MG63 (cell line): ENCODE measurements at regions not wholly inside any gene's neighbourhood (a gene's known extent, or its start where the extent isn't known, plus 50 kb on each side); places are given as distances from the start of the nearest gene placed in this dataset.
"Not testable (repeated sequence)": the region's sequence is repeated elsewhere in the genome, so short reads cannot be mapped to it uniquely, and the experiment has no call there.

ENCODE experiments used
- DNase-seq: peaks from one replicate; pipeline ENCODE4 v3.0.0-alpha.2; 2020
- H3K27me3 ChIP-seq: fragments of 250-450 bp; sonication (Bioruptor Pico); 2 replicates; pipeline ENCODE4 v1.5.1; 2020; ENCODE audit warnings: mild to moderate bottlenecking, moderate library complexity
- H3K36me3 ChIP-seq: fragments of 250-450 bp; sonication (Bioruptor Pico); 2 replicates; pipeline ENCODE4 v1.5.1; 2020; ENCODE audit warnings: mild to moderate bottlenecking, moderate library complexity
- H3K4me3 ChIP-seq: fragments of 250-450 bp; sonication (Bioruptor Pico); 2 replicates; pipeline ENCODE4 v1.5.1; 2020; ENCODE audit warnings: mild to moderate bottlenecking, moderate library complexity
- H3K9me3 ChIP-seq: fragments of 250-450 bp; sonication (Bioruptor Pico); 2 replicates; pipeline ENCODE4 v1.5.1; 2020; ENCODE audit warnings: mild to moderate bottlenecking, moderate library complexity

DNA sequence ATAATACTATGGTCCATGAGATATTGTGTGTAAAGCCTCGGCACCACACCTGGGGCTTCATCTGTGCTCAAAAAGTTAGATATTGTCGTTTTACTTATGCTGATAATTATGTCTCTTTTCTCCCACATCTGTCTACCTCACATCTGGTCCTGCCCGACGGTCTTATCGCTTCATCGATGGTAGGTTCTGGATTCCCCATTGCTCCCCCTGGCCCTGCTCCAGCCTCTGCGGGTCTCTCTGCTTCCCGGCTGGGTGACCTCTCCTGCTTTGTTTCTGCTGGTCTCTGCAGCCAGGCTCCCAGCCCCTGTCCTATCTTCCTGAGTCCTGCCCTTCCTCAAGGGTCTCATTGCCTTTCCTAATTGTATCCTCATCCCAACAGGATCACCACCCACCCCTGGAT is 294.2 kb downstream of the NDUFA10 start:
- H3K9me3 ChIP-seq: no peaks in the 10 kb centered on the region
- DNase-seq: no peak

DNA sequence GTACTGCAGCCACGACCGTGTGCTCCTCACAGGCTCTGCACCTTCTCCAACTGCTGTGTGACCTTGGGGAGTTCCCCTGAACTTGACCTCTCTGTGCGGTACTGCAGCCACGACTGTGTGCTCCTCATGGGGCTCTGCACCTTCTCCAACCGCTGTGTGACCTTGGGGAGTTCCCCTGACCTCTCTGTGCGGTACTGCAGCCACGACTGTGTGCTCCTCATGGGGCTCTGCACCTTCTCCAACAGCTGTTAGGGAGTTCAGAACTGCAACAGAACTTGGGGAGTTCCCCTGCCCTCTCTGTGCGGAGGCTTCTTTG is 294.6 kb downstream of the NDUFA10 start:
- DNase-seq, H3K4me3 ChIP-seq, H3K9me3 ChIP-seq, H3K36me3 ChIP-seq, H3K27me3 ChIP-seq: not testable (repeated sequence)

More for the DNA sequence above, 294.2 kb downstream of the NDUFA10 start:
- H3K36me3 ChIP-seq: no peaks in the 10 kb centered on the region
- no peak overlapping the region for H3K4me3 ChIP-seq
- H3K27me3 ChIP-seq: no peaks in the 10 kb centered on the region

DNA sequence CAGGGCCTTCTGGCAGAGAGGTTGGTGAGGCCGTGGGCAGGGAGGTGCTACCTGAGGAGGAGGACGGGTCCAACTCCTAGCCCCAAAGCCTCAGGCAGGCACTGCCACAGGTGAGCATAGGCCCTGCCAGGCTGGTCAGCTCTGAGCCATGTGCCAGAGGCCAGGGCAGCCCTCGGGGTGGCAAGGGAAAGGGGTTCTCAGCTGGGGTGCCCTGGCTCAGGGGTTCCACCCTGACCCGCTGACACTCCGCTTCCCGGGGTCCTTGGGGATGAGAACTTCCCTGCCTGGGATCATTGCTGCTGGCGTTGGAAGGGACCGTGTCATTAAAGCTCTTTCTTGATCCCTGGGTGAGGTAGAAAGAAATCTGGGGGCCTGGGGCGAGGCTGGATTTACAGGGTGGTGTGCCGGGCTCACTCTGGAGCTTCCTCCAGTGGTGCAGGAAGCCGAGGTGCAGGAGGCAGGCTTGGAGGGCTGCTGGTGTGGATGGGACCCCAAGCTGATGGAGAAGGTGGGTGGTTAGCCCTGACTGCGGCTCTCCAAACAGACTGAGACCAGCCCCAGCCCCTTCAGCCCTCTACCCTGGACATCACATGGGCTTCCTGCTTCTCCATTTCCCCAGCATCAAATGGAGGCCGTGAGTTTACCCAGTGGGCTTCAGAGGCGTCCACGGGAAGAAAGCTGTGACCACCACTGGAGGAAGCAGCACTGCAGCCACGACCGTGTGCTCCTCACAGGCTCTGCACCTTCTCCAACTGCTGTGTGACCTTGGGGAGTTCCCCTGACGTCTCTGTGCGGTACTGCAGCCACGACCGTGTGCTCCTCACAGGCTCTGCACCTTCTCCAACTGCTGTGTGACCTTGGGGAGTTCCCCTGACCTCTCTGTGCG is 295.2 kb downstream of the NDUFA10 start:
- no peaks in the 10 kb centered on the region for H3K9me3 ChIP-seq
- DNase-seq: no peak

DNA sequence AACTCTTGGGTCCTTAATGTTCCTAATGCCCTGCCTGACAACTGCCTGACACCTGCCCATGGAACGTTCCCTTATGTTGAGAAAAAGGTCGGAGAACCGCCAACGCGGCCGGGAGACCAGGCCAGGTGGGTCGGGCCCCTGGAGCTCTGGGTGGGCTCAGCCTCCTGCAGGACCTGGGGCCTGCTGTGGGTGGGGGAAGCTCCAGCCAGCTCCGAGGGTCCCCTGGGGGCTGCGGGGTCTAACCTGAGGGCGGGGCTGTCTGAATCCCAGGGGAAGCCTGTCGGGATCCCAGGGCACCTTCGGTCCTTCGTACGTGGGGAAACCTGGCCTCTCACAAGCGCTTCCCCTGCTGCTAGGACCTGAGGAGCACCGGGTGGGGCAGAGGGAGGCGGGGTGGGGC is 296.0 kb downstream of the NDUFA10 start:
- no peak for DNase-seq
- Histone ChIP-seq H3K9me3 (no peaks in the 10 kb centered on the region), H3K36me3 (no peaks in the 10 kb centered on the region), H3K4me3 (no peak overlapping the region), H3K27me3 (no peaks in the 10 kb centered on the region)

More for the DNA sequence above, 295.2 kb downstream of the NDUFA10 start:
- Histone ChIP-seq H3K36me3 (no peaks in the 10 kb centered on the region), H3K27me3 (no peaks in the 10 kb centered on the region), H3K4me3 (no peak overlapping the region)

DNA sequence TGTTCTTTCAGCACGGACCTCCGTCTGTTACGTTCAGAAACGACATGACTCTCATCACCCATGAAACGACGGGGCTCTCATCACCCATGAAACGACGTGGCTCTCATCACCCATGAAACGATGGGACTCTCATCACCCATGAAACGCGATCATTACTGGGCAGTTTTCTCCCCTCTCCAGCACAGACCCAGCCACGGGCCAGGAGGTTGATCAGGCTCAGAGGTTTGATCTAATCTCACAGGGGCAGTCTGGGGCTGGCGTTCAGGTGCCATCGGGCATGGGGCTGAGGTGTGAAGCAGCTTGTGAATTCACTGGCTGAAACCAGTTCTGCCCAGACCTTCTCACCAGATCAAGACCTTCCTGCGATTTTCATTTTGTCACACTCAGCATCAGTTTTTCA is 296.4 kb downstream of the NDUFA10 start:
- H3K9me3 ChIP-seq: no peaks in the 10 kb centered on the region
- no peaks in the 10 kb centered on the region for H3K36me3 ChIP-seq
- H3K4me3 ChIP-seq: no peak overlapping the region
- no peak for DNase-seq
- no peaks in the 10 kb centered on the region for H3K27me3 ChIP-seq

DNA sequence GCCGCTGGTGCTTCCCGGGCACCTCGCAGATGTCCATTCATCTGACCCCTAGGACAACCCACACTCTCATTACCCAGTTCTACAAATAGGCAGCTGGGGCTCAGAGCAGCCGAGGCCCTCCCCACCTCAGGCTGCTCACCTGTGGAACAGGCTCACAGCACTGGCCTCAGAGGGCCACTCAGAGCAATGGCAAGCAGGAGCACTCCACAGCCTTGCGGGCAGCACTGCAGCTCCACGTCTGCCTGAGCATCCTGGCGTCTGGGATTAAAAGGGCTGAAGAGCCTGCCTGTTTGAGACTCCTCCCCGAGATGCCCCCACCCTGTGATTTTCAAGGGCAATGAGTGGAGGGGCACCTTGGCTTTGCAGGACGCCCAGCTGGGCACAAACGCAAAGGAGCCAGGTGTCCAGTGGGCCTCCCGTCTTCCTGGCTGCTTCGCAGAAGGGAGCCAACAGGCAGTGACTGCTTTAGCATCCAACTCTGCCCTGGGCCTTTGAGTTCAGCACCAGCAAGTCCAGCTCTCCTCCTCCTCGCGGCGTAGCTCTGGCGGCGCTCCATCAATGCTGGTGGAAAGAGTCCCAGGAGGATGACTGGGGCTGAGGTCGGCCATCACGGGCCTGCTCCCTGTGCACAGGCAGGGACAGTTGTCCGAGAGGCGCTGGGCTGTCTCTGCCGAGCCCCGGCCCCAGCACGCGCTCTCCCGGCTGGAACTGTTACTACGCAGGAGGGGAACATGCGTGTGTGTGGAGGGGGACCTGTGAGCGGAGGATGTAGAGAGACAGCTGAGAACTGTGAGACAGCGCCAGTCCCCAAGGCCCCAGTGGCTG is 297.2 kb downstream of the NDUFA10 start:
- DNase-seq: no peak
- H3K9me3 ChIP-seq: no peaks in the 10 kb centered on the region
- H3K4me3 ChIP-seq: no peak overlapping the region

DNA sequence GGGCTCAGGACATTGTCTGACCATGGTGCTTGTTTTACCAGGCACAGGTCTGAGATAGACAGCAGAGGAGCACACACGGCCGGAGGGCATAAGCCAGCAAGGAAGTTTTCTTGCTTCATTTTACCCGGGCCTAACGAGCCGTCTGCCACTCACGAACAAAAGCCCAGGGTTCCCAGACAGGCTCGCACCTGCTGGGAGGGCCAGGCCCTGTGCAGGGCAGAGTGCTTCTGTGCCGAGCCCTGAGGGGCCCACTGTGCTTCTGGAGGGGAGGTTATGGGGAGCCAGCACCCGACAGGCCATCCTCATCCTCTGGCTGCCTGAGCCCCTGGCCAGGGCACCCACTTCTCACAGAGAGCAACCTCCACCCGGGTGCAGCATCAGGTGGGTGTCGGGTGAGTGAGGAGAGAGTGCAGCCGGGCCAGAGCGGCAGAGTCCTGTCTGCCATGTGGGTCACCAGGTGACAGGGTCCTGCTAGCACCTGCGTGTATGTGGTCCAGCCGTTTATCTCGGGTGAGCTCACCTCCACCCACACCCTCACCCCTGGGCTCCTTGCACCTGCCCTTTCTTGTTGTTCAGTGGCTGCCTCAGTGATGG is 297.9 kb downstream of the NDUFA10 start:
- H3K4me3 ChIP-seq: no peak overlapping the region
- H3K36me3 ChIP-seq: no peaks in the 10 kb centered on the region
- H3K27me3 ChIP-seq: no peaks in the 10 kb centered on the region
- no peaks in the 10 kb centered on the region for H3K9me3 ChIP-seq
- DNase-seq: no peak

More for the DNA sequence above, 297.2 kb downstream of the NDUFA10 start:
- Histone ChIP-seq H3K27me3 (no peaks in the 10 kb centered on the region), H3K36me3 (no peaks in the 10 kb centered on the region)

DNA sequence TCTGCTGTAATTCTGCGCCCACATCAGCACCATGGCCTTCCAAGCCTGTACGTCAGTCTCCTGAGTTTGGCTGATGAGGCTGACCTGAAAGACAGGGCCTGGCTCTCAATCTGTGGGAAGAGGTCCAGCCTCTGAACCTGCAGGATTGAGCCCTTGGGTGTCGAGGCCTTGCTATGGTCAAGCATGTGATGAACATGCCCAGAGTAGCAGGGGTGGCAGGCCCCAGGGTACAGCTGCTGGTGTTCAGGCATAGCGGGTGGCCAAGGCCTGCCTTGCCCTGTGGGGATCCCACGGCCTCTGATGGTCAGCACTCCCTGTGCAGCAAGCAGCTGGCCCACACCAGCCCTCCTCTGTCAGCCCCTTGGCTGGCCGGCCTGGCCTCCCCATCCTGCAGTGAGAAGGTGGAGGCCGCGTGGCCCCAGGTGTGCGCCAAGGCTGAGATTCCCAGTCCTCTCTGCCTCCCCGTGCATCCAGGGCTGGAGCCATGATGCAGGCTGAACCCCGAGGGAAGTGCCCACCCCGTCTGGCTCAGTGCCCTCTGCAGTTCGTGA is 298.4 kb downstream of the NDUFA10 start:
- DNase-seq: no peak
- H3K4me3 ChIP-seq: no peak overlapping the region
- H3K9me3 ChIP-seq: no peaks in the 10 kb centered on the region
- no peaks in the 10 kb centered on the region for H3K36me3 ChIP-seq
- H3K27me3 ChIP-seq: no peaks in the 10 kb centered on the region

DNA sequence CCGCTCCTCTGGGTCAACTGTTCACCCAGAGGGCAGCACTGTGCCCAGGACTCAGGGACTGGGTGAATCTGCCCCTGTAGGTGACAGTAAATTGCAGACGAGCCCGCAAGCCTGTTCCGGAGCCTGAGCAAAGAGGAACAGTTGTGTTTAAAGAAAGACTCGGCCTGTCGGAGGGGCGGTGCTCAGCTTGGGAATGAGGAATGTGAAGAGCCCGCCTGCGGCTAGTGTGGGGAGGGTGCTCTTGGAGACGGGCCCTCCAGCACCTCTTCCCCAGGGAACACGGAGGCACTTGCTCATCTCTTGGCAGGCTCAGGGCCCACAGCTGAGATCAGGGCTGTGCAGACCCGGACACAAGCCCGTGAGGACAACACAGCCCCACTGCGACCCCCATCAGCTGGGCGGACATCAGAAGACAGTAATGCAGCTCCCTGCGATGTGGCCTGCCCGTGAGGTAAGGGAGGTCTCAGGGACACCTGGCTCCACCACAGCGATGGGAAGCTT is 299.0 kb downstream of the NDUFA10 start:
- H3K27me3 ChIP-seq: no peaks in the 10 kb centered on the region
- no peak overlapping the region for H3K4me3 ChIP-seq
- no peaks in the 10 kb centered on the region for H3K9me3 ChIP-seq
- DNase-seq: no peak
- H3K36me3 ChIP-seq: no peaks in the 10 kb centered on the region

DNA sequence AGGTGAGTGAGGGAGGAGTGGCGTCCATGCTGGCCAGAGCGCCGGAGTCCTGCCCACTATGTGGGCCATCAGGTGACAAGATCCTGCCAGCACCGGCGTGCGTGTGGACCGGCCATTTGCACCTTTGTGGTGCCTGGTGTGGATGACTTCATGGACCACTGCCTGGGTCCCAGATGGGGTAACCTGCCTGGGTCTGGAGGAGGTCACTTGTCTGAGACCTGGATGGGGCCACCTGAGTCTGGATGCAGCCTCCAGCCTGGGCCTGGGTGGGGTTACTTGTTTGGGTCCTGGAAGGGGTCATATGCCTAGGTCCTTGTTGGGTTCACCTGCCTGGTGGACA is 299.6 kb downstream of the NDUFA10 start:
- DNase-seq: no peak
- H3K27me3 ChIP-seq: no peaks in the 10 kb centered on the region
- H3K9me3 ChIP-seq: no peaks in the 10 kb centered on the region
- no peak overlapping the region for H3K4me3 ChIP-seq
- H3K36me3 ChIP-seq: no peaks in the 10 kb centered on the region

DNA sequence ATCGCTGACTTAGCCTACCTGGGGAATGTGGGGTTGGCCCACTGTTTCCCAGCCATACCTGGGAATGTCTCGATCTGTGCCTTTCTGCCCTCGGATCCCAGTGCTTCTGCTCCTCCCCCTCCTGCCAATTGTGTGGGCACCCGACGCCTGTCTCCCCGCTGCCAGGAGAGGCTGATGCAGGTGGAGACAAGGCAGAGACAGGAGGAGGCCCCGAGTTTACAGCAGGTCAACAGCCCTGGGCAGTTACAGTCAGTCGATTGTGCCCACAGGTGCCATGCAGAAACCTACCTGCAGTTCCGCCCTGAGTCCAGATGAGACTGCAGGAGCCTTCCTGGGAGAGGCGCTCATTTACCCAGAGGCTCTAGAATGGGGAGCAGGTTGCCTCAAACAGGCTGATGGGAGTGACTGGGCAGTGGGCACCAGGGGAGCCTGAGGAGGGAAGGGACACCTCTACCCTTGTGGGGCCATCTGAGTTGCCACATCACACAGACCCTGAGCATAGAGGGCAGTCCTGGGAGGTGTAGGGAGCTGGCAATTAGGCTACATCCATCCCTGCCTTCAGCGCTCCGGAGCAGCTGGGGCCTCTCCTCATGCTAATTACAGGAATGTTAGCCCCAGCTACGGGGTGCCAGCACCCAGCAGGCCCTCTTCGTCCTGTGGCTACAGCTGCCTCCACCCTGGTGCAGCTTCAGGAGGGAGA is 300.1 kb downstream of the NDUFA10 start:
- no peaks in the 10 kb centered on the region for H3K9me3 ChIP-seq
- no peak for DNase-seq
- no peaks in the 10 kb centered on the region for H3K36me3 ChIP-seq

DNA sequence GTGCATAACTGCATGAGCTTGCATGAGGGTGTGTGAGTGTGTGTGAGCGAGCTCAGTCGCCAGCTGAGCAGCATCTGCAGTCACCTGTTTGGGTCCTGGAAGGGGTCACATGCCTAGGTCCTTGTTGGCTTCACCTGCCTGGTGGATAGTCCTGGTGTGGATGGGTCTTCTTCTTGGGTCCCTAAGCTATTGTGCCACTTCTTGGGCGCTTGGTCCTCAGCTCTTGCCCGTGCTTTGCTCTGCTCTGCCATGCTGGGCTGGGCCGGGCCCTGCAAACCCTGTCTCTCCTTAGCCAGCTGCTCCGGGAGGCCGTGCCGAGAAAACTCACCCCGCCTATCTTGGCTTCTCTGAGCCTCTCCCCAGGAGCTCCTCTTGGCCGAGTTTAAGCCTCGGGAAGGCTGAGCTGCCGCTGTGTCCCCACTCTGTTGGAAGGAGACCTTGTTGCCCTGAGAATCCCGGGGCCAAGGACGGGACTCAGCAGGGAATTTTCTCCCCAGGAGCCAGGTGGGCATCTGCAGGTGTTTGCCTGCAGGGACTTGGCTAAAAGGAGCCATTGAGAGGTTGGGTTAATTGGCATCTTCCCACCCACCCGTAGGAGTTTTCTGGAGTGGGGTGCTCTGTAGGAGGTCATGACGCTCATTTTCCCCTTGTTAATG is 300.8 kb downstream of the NDUFA10 start:
- H3K4me3 ChIP-seq: no peak overlapping the region
- H3K27me3 ChIP-seq: no peaks in the 10 kb centered on the region
- no peaks in the 10 kb centered on the region for H3K9me3 ChIP-seq
- no peaks in the 10 kb centered on the region for H3K36me3 ChIP-seq
- DNase-seq: peak; percentile 34

More for the DNA sequence above, 300.1 kb downstream of the NDUFA10 start:
- Histone ChIP-seq H3K27me3 (no peaks in the 10 kb centered on the region), H3K4me3 (no peak overlapping the region)

DNA sequence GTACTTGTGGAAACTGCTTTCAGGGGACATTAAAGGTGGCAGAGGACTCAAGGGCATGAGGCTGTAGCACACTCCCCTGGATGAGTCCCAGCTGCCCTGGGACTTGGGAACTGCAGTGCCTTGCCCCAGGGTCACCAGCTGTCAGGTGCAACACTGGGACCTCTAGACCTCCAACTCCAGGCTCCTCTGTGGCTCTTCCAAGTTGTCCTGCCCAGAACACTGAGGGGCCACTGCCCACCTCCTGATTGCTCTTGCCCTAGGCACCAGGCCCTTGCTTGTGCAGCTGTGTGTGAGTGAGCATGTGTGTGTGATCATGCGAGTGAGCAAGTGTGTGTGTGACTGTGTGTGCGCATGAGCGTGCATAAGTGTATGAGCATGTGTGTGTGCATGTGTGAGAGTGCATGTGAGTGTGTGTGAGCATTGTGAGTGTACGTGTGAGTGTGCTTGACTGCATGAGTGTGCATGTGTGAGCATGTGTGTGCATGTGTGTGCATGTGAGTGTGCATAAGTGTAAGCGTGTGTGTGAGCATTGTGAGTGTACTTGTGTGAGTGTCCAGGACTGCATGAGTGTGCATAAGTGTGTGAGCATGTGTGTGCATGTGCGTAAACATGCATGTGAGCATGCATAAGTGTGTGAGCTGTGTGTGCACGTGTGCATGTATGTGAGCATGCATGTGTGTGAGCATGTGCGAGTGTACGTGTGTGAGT is 301.5 kb downstream of the NDUFA10 start:
- H3K9me3 ChIP-seq: no peaks in the 10 kb centered on the region
- H3K27me3 ChIP-seq: no peaks in the 10 kb centered on the region
- H3K36me3 ChIP-seq: no peaks in the 10 kb centered on the region
- H3K4me3 ChIP-seq: no peak overlapping the region
- no peak for DNase-seq

DNA sequence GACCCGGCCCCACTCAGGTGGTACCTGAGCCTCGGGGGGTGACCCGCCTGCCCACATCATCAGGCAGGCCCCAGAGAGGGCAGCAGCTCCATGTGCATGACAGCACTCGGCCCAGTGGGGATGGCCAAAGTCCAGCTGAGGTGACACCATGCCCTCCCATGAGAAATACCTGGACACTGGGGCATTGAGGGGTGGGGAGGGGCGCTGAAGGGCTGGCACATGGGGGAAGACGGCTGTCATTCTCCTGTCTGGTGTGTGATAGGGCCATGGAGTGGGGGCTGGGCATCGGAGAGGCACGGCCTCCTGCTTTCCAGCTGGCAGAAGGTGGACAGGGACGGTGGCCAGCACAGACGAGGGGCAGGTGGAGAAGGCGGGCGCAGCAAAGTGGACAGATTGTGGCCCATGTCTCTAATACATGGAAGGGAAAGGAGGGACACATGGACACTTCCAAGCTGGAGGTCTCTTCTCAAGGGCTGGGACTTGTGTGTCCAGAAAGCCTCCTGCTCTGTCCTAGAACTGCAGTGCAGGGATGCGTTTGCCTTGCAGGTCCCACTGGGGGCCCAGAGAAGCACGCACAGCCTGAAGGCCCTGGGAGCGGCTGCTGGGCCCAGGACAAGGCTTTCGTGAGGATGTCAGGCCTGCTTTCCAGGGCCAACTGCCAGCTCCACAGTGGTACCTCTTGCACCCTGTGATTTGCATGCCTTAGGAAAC is 302.2 kb downstream of the NDUFA10 start:
- DNase-seq: no peak
- H3K9me3 ChIP-seq: no peaks in the 10 kb centered on the region
- H3K27me3 ChIP-seq: no peaks in the 10 kb centered on the region

More for the DNA sequence above, 302.2 kb downstream of the NDUFA10 start:
- Histone ChIP-seq H3K36me3 (no peaks in the 10 kb centered on the region), H3K4me3 (no peak overlapping the region)
